Stimulated activated CD4-positive, alpha-beta T cell treated with anti-CD3 and anti-CD28 coated beads, Interleukin-1b, Interleukin-23, amount 100 ng/mL, for 48 hours (primary cell): ENCODE measurements at regions not wholly inside any gene's neighbourhood (a gene's known extent, or its start where the extent isn't known, plus 50 kb on each side); places are given as distances from the start of the nearest gene placed in this dataset.

Source experiments
- DNase-seq: peaks from one replicate; pipeline ENCODE4 v3.0.0-alpha.2; 2020

DNA sequence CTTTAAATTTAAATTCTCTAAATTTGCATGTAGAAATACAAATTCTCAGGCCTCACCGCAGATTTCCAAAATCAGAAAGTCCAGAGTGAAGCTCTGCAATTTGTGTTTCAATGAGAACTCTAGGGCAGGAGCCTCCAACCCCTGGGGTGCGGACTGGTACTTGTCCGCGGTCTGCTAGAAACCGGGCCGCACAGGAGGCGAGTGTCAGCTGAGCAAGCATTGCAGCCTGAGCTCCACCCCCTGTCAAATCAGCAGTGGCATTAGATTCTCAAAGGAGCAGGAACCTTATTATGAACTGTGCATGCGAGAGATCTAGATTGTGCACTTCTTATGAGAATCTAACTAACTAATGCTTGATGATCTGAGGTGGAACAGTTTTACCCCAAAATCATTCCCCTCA is 203.0 kb upstream of the PCSK2 start:
- no peak for DNase-seq

DNA sequence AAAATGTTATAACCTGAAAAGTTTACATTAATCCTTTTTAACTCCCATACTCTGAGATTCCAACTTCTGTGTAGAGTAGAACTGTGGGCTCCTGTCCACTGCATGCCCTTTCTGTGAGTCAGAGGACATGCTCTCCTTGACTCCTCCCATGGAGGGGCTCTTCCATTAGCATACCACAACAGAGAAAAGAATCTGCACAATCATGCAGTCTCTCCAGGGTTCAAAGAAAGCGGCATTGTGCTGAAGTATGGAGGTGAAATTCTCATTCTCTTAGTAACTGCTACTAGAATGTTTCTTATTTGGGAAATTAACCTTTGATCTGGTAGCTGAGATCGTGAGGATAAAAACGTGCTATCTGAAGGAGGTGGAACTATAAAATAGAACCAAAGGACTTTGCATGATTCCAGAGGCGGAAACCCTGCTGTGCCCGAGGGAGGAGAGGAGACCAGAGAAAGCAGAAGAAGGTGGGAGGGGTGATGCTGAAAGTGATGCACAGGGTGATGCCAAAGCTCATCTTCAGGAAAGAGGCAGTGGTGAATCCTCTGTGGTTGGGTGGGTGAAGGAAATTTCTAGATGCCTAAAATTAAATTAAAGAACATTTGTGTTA is 202.2 kb upstream of the PCSK2 start:
- DNase-seq, result no peak

DNA sequence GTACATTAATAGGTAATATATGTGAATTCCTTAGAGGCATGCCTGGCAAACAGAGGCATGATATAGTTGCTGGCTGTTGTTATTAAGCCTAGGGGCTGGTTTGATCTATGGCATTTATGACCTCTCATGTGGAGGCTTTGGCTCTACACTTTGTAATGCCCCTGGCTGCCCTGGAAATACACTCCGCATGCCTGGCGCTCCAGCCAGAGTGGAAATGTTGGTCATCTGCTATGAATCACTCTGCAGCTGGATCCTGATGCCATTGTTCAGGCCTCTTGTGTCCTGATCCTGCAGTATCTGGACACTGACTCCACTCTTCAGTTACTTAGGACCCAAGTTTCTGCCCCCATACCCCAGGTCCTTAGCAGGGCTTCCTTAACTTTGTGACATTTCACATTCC is 200.5 kb upstream of the PCSK2 start:
- DNase-seq, result no peak

DNA sequence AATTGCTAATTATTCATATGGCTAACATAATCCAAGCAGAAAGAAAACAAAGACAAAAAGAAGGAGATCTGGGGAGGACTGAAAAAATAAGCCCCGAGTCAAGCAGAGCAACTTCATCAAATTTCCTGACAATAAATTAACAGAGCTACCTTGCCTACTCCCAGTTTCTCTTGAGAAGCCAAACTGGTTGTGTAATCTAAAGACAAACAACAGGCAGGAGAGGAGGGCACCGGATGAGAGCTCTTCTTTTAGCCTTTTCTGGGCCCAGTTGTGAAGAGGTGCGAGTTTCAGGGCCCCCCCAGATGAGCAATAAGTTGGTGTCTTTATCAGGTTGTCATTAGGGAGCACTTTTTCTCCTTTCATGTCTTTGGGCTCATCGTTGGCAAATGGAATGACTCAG is 197.1 kb upstream of the PCSK2 start:
- no peak for DNase-seq

DNA sequence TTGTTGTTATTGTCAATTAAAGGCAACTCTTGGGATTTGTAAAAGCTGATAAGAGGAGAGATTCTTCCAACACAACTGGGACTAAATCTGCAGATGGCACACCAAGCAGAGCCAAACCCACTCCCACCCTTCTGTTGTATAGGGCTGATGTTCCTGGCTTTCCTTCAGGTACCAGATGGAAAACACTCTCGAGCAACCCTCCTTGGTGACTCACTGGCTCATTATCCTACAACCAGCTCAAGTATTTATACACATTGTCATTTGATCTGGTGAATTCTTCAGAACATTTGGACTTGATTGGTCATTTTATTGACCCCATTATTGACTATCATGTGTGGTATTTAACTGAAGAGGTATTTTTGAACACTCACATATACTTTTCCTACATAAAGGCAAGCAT is 190.3 kb upstream of the PCSK2 start:
- no peak for DNase-seq

DNA sequence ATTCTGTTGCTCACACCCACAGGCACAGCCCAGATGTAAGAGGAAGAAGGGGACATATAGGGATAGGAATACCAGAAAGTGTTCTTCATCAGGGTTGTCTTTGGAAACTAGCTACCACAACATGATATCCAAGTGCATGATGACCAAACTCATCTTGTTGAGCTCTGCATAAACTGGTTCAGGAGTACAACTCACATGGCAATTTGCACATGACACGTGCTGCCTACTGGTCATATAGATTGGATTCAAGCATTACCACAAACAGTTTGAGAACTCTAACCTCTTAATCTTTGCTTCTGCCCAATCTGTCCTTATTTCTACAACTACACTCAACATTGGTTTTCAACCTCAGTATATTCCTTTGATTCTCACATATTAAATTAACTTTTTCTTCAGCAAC is 184.7 kb upstream of the PCSK2 start:
- no peak for DNase-seq

DNA sequence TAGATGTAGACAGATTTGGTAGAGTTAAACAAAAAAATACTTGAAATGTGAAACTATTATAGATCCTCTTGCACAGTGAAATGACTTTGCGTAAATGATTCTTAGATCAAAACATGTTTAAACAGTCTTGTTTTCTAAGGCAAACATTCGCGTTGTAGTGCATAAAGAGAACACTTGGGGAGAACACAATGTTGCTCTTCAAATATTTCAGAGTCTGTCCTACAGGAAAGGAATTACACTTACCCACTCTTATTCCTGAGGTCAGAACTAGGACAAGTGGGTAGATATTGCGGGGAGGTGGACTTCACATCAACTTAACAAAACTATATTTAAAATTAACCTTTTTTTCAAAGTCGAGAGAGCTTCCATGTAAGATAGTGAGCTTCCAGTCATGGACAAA is 183.5 kb upstream of the PCSK2 start:
- no peak for DNase-seq

DNA sequence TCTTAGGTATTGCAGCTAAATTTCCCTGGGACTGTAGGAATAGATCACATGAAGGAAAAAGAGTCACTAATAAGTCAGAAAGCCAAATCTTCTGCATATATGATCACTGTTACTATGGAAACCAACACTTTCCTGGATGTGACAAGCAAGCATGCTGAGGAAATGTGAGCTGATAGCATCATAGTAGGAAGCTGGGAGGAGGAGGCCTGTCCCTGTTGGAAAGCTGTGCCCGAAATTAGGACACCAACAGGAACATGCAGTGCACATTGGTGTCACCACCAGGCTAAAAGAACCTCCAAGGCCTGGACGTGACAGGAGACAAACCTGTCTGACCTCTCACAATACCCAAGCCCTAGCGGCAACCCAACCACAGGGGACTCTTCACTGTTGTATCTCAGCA is 181.9 kb upstream of the PCSK2 start:
- no peak for DNase-seq

DNA sequence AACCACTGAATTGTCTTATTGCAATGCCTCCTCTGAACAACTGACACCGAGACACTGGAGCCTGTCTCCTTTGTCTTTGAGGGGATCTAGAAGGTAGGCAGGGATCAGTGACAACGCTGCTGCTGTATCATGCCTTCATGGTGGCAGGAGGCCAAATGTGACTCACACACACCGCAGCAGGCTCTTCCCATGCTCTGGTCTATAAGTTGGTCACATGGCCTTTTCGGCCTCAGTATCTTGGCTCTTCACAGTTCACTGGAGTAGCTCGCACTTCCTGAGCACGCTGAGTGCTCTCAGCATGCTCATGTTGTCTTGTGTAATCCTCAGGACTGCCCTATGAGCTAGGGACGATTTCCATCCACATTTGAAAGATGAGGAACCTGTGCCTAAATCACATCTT is 167.4 kb upstream of the PCSK2 start:
- DNase-seq, result no peak

DNA sequence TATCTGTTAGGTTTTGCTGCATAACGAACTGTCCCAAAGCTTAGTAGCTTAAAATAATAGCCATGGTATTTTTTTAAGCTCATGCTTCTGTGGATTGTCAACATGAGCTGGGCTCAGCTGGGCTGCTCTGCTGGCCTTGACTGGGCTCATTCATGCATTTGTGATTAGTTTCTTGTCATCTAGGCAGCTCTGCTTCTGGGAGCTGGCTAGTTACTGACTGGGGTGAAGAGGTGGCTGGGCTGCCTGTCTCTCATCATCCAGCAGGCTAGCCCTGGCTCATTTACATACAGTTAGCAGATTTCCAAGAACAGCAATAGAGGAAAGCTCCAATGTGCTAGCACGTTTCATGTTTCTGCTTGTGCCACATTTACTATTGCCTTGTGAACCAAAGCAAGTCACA is 165.1 kb upstream of the PCSK2 start:
- no peak for DNase-seq

DNA sequence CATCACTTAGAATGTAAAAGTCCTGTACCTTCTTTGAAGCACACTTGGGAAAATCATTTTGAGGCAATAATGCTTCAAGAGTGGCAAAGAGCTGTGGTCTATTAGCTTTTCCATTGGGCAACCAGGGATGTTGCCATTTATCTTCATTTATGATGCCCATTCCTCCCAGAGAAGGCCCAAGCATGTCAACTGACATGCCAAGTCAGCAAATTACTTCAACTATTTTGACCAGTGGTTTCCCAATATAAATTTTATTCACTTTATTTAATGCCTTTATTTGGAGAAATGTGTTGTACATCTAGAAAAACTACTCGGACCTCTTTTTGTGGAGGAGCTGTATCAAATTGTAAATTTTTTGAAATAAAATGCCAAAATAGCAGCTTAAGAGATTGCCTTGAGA is 164.1 kb upstream of the PCSK2 start:
- DNase-seq, result no peak

DNA sequence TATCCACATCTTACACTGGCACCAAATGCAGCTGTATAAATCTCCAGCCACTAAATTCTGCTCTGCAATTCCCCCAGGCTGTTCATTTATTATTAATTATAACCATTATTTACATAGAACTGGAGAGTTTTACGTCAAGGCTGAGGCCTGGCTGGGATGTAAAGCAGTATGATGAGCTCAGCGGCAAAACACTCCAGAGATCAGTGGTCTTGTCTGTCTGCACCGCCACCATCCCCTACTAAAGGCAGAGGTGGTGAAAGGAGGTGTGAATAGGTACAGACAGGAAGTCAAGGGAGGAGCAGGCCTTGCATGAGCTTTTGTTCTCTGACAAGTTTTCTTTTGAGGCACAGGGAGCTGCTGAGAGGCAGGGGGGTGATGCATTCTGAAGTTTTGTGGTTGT is 159.9 kb upstream of the PCSK2 start:
- DNase-seq, result no peak

DNA sequence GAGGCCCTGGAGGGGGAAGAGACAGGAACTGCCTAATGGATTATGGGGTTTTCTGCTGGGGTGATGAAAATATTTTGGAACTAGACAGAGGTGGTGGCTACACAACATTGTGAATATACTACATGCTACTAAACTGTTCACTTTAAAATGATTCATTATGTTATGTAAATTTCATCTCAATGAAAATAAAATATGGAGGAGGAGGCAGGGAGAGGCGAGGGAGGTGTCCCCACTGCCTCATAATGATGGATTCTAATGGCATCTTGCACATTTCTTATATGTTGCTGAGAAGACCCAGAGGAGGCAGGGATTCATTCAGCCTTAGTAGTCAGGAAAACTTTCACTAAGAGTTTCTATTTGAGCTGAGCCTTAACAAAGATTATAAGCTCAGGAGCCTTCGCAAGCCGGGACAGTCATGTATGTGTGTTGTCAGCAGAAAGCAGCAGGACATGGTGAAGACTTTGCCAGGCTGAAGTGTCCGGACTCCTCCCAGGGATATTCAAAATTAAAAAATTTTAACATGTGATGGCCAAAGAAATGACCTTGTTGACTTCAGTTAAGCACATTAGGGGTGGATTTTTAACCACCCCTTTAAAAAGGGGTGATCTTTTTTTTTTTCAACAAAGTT is 158.6 kb upstream of the PCSK2 start:
- no peak for DNase-seq

DNA sequence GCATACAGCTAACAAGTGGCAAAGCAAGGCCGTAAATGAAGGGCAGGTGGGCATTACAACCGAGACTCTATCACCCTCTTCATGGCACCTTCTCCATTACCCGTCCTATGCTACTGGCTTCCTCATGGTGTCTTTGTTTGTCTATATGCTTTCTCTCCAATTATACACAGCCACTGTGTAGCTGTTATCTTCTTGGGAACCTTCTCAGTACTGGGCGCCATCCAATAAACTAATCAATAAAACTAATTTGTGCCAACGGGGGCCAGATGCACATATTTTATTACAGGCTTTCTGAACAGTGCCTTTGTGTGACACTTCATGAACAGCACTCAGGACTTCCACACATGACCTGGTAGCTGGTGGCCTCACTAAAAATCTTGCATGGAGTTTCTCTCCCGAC is 149.8 kb upstream of the PCSK2 start:
- DNase-seq, result no peak

DNA sequence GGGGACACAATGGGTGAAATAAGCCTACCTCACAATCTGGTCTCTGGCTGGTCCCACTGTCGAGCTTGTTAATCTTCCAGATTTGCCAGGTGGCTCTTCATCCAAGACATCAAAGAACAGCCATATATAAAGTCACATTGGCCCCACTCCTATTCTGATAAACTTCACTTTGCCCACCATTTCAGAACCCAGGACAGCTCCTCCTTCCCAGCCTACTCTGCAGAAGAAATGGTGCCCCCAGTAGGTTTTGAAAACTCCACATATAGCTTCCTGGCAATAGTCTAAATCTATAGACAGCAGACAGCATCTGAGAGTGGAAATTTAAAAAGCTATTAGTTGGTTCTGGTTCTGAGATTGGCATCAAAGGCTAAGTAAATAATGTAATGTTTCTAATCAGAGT is 143.1 kb upstream of the PCSK2 start:
- no peak for DNase-seq

DNA sequence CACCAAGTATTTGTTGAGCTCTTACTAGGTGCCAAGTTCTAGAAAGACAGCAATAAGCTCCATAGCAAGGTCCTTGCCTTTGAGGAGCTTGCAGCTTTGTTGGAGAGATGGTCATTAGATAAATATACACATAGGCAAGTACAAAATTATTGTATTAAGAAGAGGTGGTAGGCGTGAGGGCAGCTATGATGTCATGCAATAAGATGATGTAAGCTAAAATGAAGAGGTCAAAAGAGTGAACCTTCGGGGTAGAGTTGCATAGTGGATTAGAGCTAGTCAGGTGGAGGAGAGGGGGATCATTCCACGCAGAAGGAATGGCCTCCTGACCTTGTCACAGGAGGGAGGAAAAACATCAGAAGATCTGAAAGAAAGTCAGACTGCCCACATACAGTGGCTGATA is 141.9 kb upstream of the PCSK2 start:
- DNase-seq, result no peak

DNA sequence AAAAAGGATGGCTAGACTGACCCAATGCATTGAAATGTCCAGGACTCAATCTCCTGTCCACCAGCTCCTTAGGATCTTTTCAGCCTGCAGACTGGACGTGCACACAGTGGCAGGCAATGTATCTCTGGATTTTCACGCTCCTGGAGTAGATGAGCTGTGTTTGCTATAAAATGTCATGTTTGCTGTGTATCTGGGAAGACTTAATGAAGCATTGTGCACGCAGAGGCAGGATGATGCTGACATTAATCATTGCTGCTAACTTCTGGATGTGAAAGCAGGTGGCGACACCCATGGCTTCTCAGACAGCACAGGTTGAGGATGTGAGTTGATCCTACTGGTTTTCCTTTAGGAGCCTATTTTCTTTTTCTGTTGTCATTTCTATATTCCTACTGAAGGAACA is 133.1 kb upstream of the PCSK2 start:
- DNase-seq, result no peak

DNA sequence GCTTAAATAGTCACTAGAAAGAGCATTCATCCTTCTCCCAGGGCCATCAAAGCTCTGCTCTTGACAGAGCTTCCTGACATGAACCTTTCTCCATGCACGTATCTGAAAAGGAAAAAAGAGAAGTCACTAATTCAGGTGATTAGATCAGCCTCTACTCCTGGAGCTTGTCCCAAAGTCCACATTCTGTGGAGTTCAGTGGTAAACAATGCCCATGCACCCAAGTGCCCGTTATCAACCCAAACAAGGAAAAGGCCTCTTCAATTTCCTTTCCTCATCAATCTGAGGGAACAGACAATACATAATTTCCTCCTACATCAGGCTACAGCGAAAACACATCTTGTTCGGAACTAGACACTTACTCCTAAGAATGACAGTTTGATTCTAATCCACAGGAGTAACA is 129.2 kb upstream of the PCSK2 start:
- DNase-seq, result no peak

DNA sequence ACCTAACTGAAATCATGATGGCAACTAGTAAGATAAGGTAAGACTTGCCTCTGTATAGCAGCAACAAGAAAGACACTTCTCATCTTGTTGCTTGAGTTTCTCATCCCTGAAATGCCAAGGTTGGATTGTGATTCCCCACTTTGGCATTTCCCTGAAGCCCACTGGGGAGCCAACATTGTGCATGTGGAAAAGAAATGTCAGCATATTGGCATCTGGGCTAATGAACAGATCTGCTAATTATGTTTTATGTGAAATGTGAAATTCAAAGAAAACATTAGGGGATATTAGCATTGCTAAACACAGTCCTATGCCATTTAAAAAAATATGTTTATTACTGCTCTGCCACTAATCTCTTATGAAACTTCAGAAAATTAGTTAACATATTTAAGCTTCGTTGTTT is 126.3 kb upstream of the PCSK2 start:
- DNase-seq, result no peak

DNA sequence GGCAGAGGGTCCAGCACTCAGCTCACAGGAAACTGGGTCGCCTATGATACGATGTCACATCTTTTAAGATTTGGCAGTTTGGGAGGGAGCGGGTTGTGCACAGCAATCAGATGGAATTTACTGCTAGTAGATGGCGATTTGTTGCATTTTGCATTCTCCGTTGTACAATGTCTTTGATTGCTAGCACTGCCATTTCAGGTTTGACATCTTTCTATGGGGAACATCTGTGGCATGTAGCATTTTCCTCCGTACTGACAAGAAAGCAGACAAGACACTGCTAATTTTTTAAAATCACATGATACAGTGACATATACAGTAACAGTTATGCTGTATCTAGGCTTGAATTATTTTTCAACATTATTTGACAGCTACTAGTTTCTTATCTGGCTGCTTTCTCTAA is 119.7 kb upstream of the PCSK2 start:
- DNase-seq, result no peak

DNA sequence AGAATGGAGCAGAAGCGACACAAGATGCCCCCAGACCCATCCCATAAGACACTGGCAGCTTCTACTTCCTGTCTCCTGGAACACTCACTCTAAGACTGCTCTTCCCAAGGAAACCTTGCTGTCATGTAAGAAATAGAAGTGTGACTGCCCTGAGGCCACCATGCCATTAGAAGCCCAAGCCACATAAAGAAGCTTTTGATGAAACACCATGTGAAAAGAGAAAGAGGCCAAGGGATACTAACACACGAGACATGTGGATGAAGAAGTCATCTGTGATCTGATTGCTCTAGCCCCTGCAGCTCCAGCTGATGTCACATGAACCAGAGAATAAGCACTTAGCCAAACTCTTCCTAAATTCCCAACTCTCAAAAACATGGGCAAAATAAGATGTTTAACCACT is 117.9 kb upstream of the PCSK2 start:
- DNase-seq, result no peak

DNA sequence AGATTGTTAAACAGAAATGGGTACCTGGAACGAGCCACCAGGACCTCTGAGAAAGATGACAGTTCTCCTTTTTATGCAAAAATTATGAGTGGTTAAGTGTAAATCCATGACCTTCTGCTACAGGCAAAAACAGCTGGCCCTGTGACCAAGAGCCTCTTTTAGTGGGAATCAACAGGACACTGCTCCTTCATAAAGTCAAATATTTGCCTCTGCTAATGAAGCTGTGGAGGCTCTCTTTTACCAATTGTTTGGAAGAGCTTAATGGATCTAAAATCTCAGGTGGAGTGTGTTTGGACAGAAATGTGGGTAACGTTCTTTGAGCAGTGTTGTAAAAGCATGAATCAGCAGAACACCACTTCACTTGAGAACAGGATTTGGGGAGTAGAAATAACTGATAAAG is 117.5 kb upstream of the PCSK2 start:
- no peak for DNase-seq

DNA sequence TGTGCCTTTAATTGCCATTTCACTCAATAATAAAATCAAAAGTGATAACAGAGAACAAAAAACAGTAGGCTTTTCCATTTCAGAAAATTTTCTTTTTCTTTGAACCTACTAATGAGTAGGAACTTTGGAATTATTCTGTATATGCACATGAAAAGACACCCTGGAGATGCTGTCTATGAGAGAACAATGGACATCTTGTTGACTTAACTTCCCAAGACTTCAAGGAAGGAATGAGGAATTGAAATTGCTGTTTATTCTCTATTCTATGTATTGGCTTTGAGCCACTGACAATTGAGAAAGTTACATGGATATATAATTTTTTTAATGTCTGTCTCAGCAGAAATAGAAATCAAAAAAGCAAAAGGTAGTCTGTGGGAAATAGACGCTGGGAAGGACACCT is 98.6 kb upstream of the PCSK2 start:
- no peak for DNase-seq

DNA sequence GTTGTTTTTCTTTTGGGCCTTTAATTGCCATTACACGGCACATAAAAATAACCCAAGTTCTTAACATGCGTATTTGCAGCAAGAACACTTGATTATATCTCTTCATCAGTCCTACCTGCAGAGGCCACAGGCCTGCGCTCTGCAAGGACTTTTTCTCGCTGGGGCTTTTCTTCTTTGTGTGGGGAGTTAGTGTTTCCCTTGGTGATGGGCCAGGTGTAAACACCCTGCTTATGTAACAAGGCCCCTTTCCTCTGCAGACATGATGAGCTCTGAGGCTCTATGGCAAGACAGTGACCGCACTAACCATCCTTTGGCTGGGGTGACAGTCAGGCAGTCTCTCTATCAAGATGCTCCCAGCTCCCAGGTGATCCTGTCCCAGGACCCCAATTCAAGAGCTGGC is 97.8 kb upstream of the PCSK2 start:
- DNase-seq, result no peak

DNA sequence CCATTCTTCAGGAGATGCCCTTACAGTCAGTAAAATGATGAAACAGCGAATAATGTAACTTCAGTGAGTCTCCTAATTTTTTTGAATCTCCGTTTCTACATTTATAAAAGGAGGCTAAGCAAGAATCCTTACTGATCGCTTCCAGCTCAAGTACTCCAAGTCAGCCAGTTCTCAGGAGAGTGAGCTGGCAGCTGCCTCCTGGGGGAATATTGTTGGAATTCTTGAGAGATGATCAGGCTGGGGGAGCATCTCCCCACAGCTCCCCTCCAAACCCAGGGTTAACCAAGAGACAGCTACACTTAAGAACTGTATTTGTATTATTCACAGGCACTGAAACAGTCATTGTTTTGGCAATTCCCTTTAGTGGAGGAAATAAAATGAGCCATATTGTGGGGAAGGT is 89.1 kb upstream of the PCSK2 start:
- DNase-seq, result no peak

DNA sequence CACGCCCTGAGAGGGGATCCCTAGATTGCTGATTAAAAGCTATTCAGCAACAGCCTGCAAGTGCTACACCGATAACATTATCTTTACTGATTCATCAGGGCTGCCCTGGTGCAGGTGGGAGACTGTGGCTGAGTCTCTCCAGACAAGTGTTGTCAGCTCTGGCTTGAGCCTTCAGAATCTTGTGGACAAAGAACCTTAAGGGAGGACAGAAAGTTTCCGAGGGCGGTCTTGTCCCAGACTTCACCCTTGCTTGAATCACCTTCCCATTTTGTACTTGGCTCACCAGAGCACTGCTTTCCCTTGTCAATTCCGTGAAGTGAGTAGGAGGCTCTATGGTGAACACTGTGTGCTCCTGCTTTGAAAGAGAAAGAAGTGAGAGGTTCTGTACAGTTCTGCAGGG is 88.6 kb upstream of the PCSK2 start:
- no peak for DNase-seq
